ENCODE measurements at regions not wholly inside any gene's neighbourhood (a gene's known extent, or its start where the extent isn't known, plus 50 kb on each side); places are given as distances from the start of the nearest gene placed in this dataset.

DNA sequence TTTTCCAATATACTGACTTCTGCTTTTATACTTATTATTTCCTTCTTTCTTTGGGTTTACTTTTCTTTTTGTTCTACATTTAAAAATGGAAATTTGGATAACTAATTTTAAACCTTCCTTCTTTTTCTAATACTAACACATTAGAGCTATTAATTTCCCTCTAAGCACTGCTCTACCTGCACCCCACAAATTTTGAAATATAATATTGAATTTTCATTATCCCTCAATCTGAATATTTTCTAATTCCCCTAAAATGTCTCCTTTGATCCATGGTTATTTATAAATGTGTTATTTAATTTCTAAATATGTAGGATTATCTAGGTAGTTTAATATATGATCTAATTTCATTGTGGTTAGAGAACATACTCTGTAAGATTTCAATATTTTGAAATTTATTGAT is 63.4 kb upstream of the LGALSL start:
- peaks cover 7% of the 10 kb centered on the region for H3K4me1 Mint-ChIP-seq (ENCODE audit: low read depth)
- H3K27ac Mint-ChIP-seq, result no peak overlapping the region
- TF ChIP-seq, protein P1, sequence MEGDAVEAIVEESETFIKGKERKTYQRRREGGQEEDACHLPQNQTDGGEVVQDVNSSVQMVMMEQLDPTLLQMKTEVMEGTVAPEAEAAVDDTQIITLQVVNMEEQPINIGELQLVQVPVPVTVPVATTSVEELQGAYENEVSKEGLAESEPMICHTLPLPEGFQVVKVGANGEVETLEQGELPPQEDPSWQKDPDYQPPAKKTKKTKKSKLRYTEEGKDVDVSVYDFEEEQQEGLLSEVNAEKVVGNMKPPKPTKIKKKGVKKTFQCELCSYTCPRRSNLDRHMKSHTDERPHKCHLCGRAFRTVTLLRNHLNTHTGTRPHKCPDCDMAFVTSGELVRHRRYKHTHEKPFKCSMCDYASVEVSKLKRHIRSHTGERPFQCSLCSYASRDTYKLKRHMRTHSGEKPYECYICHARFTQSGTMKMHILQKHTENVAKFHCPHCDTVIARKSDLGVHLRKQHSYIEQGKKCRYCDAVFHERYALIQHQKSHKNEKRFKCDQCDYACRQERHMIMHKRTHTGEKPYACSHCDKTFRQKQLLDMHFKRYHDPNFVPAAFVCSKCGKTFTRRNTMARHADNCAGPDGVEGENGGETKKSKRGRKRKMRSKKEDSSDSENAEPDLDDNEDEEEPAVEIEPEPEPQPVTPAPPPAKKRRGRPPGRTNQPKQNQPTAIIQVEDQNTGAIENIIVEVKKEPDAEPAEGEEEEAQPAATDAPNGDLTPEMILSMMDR (IDR thresholded peaks at IDR 0.05; ENCODE audit: unreplicated experiment), result no peak
- DNase-seq (ENCODE audit: low spot score, unreplicated experiment), result no peak
- no peak overlapping the region for H3K4me3 Mint-ChIP-seq (ENCODE audit: low read depth)
- H3K9me3 Mint-ChIP-seq (ENCODE audit: low read depth), result peaks cover 15% of the 10 kb centered on the region
- peaks cover 1% of the 10 kb centered on the region for H3K36me3 Mint-ChIP-seq (ENCODE audit: insufficient read depth)
- H3K27me3 Mint-ChIP-seq, result no peaks in the 10 kb centered on the region

DNA sequence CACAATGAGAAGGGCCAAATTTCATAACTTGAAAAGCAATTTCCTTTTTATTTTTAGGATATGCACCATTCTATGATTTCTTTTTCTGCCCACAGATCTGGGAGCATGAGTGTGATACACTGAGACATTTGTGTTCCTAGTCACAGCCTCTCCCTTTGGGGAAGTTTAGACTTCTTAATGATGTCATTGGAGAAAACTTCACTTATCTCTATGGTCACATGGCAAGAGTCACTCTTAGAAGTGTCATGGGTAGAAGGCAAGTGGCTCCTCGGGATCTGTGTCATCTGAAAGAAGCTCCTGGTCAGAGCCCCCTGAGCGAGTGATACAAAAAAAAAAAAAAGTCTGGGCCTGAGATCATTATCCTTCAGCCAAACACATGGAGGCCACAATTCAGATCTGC is 62.5 kb upstream of the LGALSL start:
- Mint-ChIP-seq H3K4me1 (ENCODE audit: low read depth) (peaks cover 7% of the 10 kb centered on the region), H3K27ac (no peak overlapping the region), H3K9me3 (ENCODE audit: low read depth) (peaks cover 15% of the 10 kb centered on the region), H3K27me3 (no peaks in the 10 kb centered on the region), H3K36me3 (ENCODE audit: insufficient read depth) (peaks cover 1% of the 10 kb centered on the region), H3K4me3 (ENCODE audit: low read depth) (no peak overlapping the region)
- TF ChIP-seq, protein P1 (IDR thresholded peaks at IDR 0.05; ENCODE audit: unreplicated experiment), result no peak
- DNase-seq (ENCODE audit: low spot score, unreplicated experiment), result no peak

DNA sequence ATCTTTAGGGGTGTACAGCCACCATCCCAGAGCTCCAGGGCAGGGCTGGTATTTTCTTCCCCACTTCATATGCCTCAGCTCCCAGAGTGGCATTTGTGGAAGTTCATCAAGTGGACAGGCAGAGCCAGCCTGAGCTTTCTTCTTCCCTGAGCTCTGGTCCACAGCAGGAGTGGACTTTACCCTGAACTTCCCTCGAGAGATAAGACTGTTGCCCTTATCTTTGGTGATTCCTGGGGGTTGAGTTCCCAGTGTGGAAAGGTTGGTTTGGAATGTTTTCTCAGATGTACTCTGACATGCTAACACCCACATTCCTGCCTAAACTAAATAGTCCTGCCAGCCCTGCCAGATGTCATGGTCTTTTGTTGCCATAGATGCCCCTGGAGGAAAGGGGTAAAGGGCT is 62.0 kb upstream of the LGALSL start:
- Mint-ChIP-seq H3K9me3 (ENCODE audit: low read depth) (peaks cover 14% of the 10 kb centered on the region), H3K27me3 (no peaks in the 10 kb centered on the region), H3K36me3 (ENCODE audit: insufficient read depth) (peaks cover 1% of the 10 kb centered on the region), H3K4me3 (ENCODE audit: low read depth) (no peak overlapping the region), H3K4me1 (ENCODE audit: low read depth) (peaks cover 6% of the 10 kb centered on the region), H3K27ac (peak overlapping the region; percentile 59)
- DNase-seq (ENCODE audit: low spot score, unreplicated experiment), result no peak
- TF ChIP-seq, protein P1 (IDR thresholded peaks at IDR 0.05; ENCODE audit: unreplicated experiment), result no peak

DNA sequence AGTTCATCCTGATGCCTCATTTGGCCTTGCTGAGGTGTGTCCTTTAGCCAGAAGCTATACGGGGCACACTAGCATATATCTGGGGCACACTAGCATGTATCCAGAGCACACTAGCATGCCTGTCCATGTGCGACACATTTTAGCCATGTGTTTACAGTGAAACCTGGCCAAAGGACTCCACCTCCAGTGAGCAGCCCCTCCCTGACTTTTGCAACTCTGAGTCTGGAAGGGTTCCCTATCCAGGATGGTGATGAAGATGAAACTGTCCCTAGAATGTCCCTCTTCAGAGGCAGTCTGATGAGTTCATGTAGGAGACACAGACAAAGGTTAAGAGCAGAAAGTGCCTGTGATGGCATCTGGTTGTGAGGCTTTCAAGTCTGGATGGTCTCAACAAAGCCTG is 61.4 kb upstream of the LGALSL start:
- Mint-ChIP-seq H3K27me3 (no peaks in the 10 kb centered on the region), H3K27ac (no peak overlapping the region), H3K4me1 (ENCODE audit: low read depth) (peaks cover 4% of the 10 kb centered on the region), H3K9me3 (ENCODE audit: low read depth) (peaks cover 11% of the 10 kb centered on the region), H3K4me3 (ENCODE audit: low read depth) (no peak overlapping the region), H3K36me3 (ENCODE audit: insufficient read depth) (peaks cover 1% of the 10 kb centered on the region)
- TF ChIP-seq, protein P1 (IDR thresholded peaks at IDR 0.05; ENCODE audit: unreplicated experiment), result no peak
- DNase-seq (ENCODE audit: low spot score, unreplicated experiment), result no peak

DNA sequence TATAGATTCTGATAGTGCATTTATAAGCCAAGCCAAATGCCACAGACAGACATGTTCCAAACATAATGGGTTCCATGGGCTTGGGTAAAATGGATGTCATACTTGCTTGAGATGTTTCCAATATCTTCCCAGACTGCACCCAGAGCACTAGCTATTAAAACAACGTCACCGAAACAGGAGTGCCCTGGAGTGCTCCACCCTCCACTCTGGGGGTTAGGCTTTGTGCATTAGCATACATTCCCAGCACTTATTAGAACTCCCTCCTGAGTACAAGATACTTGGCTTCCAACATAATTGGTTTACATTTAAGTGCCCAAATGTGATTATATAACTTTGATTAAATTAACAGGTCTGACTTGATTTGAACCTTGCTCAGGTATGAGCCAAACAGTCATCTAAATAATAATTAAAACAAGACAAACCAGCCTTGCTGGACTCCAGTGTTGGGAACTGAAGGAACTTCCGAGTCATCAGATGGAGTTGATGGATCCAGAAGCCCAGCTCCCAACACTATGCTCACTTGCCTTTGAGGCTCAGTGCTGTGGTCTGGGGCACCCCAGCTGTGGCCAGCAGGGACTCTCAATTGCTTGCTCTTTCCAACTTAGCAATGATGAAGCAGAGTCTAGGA is 60.5 kb upstream of the LGALSL start:
- Mint-ChIP-seq H3K36me3 (ENCODE audit: insufficient read depth) (peaks cover 1% of the 10 kb centered on the region), H3K4me3 (ENCODE audit: low read depth) (no peak overlapping the region), H3K9me3 (ENCODE audit: low read depth) (peaks cover 11% of the 10 kb centered on the region), H3K4me1 (ENCODE audit: low read depth) (peaks cover 4% of the 10 kb centered on the region), H3K27me3 (no peaks in the 10 kb centered on the region), H3K27ac (no peak overlapping the region)
- TF ChIP-seq, protein P1 (IDR thresholded peaks at IDR 0.05; ENCODE audit: unreplicated experiment), result no peak
- DNase-seq (ENCODE audit: low spot score, unreplicated experiment), result no peak
